ENCODE measurements at regions not wholly inside any gene's neighbourhood (a gene's known extent, or its start where the extent isn't known, plus 50 kb on each side); places are given as distances from the start of the nearest gene placed in this dataset.

DNA sequence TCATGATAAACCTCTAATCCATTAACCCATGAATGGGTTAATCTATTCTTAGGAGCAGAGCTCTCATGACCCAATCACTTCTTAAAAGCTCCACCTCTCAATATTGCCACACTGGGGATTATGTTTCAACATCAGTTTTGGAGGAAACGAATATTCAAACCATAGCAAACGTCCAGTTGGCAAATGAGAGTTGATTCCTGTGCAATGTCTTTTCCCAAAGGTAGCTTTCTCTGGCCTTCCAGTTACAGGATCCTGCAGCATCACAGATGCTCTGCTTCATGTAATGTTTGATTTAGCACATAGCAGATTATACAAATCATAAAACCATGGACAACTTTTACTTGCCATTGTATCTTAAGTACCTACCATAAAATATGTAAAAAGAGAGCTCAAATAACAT lies 481.0 kb downstream of the TNS1 start:
- ATAC-seq, result no peak
- no peak for DNase-seq

DNA sequence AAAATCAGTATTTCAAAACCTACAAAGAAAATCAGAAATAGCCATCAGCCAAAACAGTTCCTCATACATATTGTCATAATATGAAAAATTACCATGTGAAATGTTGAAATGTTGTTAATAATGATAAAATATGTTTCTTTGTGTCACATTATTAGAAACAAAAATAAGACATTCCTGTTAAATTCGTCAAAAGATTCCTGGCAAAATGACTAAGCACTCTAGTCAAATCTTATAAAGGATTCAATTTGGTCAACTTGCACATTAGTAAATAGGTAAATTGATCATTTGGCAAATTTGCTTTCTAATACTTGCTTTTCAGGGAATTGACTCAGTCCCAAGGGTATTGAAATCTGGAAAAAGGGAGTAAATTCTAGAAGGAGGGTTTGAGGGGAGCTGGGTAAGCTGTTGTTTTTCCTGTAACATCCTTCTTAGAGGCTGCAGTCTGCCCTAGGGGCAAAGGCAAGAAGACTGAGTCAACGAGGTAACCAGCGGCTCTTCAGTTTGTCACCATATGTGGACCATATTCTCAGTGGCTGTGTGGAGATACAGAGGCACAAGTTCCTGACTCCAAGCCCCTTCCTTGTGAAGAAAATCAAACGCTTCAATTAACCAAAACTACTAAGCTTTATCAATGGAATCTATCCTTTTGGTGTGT lies 482.3 kb downstream of the TNS1 start:
- no peak for DNase-seq
- no peak for ATAC-seq

DNA sequence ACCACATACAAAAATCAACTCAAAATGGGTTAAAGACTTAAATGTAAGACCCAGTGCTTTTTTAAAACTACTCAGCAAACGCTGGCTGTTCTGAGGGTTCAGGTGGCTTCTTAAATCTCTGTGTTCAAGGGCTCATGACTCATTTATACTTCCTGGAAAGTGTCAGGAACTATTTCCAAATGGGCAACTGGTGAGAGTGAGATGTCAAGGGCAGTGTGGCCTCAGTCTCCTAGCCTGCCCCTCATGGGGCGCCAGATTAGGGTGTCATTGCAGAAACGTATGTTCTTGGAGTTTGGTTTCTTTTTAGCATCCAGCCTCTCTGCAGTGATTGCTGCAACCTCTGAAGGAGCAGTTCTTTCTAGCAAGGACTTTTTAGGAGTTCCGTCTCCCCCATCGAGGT lies 485.4 kb downstream of the TNS1 start:
- DNase-seq, result no peak
- ATAC-seq, result no peak

DNA sequence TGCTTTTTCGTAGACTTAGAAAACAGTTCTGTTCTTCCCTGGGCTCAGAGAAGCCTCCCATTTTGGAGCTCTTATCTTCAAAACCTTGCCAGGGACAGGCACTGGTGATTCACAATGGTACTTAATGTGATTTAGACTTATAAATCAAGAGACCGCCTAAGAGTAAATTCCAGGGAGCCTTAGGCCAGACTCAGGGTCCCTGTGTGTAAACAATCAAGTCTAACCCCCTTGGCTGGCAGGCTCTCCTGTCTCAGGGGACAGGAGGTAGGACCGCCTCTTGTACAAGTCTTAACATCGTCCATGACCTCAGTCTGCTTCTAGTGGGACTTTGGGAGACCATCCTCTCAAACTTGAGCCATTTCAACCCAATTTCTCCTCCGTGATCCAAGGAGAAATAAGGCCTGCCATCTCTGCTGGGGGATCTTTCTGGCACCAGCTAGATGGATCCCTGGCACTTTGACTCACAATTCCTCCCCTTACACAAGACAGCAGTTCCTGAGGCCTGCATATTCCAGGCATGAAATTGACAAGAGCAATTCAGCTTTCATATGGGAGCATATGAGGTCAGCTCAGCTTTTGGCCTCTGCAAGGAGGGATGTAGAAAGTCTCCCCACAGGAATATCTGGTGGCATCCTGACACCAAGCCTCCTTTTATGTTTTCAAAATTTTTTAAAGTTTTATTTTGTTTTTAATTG lies 487.0 kb downstream of the TNS1 start:
- ATAC-seq (no peak), DNase-seq (no peak)

DNA sequence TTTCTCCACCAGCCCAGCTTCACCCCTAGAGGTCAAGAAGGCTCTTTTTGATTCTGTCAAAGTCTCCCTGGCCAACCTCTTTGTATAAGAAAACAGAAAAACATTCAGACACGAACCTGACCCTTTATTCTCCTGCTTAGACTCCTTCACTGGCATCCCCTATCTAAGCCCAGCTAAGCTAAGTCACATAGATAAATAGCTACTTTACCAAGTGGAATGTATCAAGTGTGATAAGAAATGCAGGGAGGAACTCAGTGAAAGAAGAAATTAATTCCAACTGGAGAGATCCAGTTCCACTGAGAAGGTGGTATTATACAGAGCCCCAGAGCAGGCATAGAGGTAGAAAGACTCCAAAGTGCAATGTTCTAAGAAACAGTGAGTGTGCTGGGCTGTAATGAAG lies 489.5 kb downstream of the TNS1 start:
- ATAC-seq, result no peak
- no peak for DNase-seq

DNA sequence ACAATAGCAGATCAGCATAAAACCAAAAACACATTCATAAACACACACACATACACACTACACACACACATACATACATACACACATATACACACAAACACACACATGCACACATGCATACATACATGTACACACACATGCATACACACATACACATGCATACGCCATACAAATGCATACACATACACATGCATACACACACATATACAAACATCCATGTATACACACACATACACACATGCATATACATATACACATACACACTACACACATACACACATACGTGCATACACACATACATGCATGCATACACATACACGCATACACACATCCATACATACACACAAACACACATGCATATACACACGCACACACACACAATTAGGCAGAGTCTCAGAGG lies 490.1 kb downstream of the TNS1 start:
- DNase-seq (no peak), ATAC-seq (no peak)

DNA sequence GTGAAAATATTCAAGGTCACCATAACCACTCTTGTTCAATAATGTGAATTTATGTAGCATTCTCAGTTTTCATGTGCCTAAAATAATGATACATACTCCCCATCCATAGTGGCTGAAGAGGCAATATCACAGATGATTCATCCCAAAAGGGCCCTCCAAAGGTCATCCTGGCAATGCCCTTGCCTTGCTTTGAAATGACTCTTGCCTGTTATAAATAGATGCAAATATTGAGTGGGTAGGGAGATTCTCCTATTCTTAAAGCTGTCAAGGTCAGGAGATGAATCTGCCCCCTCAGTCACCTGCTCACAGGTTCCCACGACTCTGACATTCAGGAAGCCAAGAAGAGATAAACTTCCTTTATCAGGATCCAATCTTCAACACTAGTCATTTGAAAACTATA lies 490.5 kb downstream of the TNS1 start:
- ATAC-seq (peak; percentile 49), DNase-seq (no peak)

DNA sequence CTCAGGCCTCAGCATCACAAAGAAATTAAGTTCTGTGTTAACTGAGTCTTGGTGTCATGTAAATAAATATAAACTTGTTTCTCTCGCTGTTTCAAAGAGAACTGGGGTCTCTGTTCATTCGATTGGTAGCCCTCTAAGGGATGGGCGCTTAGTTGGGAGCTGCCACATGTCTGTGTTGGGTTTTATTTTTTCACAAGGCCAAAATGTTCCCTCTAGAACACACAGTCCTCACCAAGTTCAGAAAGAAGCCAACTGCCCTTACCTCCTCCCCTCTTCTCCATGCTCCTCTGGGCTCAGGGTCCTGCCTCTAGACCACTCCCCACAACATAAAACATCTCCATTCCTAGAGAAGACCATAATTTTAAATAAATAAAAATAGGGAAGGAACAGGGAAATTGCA lies 490.9 kb downstream of the TNS1 start:
- ATAC-seq, result no peak
- DNase-seq, result no peak

DNA sequence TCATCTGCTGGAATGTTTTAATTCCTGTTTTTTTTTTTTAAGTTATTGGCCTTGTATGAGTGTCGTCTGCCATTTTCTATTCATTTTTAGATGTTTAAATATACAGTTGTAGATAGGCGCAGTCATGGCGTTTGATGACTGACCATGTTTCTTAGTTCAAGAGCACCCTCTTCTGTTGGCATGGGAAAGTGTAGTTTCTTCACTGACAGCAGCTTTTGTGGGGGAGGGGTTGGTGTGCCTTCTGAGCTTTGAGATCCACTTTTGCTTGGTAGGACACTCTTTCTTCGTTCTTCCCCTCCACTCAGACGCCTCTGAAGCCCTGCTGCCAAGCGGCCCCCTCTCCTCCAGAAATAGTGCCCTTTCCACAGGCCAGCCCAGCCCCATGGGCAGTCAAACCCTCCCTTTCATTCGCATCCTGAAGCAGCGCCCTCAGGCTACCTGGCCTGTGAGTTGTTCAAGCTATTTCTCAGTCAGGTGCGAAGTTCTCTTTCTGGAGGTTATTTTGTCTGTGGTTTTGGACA lies 492.0 kb downstream of the TNS1 start:
- DNase-seq (peak; percentile 51), ATAC-seq (peak; percentile 49)

DNA sequence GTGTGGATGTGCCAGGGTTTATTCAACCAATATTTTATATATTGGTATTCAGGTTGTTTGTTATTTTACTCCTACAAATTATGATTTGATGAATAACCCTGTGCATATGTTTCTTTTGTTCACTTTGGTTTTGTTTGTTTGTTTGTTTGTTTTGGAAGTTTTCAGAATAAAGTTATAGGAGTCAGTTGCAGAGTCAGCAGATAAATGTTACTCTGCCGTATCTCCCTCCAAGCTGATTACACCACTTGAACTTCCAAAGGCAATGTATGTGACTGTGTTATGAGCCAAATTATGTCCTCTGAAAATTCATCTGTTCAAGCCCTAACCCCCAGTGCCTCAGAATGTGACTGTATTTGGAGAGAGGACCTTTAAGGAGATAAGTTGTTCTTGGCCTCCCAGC lies 497.5 kb downstream of the TNS1 start:
- DNase-seq, result no peak
- no peak for ATAC-seq

DNA sequence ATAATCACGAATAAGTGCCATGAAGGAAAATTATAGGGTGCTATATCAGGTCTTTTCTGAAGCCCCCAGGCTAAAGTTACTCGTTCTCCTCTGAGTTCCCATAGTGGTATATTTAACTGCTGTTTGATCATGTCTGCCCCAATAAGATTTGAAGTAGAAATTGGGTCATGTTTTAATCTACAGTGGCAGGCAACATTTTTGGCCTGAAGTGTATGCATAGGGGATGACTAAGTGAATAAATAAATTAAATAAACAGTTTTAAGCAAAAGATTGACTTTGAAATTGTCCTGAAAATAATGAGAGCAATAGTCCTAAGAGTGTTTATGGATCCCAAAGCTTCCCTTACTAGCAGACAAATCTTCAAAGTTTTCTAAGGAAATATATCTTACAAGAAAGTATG lies 500.9 kb downstream of the TNS1 start:
- DNase-seq, result no peak
- no peak for ATAC-seq

DNA sequence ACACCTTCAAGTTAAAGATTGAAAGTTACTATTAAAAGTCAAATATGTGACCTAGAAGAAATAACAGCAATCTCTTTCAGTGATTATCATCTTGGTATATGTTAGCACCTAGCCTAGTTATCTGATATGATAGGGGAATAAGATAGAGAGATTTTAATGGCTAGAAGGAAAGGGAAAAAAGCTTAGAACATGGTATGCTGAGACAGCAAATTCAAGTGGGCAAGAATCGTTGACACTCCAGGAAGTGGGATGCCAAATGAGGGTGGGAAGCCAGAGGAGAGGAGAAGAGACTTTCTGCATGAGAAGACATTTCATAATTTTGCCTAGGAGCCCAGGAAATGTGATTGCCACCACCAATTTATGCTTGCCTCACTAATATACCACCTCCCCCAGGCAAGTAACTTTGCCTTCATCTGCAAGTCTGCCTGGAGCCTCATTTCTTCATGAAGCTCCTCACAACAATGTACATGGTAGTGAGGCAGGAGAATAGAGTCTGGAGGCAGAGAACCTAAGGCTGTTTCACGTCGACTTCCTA lies 504.9 kb downstream of the TNS1 start:
- ATAC-seq, result no peak
- no peak for DNase-seq

DNA sequence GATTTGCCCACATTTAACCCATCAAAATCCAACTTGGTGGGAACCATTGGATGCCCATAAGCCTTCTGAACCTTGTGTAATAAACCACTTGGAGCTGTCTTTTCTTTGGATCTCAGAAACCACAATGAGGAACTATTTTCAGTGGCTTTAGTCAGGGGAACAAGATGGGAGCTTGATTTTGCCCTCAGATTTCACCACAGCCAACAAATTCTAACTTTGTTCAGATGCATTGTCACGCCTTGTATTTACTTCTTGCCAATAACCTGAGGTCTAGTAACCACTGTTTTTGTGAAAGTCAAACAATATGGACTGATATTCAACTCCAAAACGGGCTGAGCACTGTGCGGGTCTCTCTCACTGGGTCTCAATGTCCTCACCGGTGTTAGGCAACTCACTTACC lies 508.2 kb downstream of the TNS1 start:
- ATAC-seq, result no peak
- no peak for DNase-seq

DNA sequence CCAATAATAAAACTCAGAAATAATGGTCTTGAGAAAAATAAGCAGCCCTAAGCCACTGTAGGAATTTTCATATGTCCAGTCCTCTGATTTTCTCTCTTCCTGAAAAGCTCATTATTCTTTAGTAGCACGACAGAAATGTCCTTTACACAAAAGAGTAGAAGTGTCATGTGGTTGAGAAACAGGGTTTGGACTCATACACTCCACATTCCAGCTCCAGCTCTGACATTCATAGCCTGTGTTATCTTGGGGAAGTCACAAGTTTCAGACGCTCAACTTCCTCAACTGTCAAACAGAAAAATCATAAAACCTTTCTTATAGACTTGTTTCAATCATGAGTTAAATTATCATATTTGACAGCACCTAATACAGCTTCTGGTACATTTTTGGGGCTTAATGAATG lies 511.5 kb downstream of the TNS1 start:
- DNase-seq, result no peak
- ATAC-seq, result no peak

DNA sequence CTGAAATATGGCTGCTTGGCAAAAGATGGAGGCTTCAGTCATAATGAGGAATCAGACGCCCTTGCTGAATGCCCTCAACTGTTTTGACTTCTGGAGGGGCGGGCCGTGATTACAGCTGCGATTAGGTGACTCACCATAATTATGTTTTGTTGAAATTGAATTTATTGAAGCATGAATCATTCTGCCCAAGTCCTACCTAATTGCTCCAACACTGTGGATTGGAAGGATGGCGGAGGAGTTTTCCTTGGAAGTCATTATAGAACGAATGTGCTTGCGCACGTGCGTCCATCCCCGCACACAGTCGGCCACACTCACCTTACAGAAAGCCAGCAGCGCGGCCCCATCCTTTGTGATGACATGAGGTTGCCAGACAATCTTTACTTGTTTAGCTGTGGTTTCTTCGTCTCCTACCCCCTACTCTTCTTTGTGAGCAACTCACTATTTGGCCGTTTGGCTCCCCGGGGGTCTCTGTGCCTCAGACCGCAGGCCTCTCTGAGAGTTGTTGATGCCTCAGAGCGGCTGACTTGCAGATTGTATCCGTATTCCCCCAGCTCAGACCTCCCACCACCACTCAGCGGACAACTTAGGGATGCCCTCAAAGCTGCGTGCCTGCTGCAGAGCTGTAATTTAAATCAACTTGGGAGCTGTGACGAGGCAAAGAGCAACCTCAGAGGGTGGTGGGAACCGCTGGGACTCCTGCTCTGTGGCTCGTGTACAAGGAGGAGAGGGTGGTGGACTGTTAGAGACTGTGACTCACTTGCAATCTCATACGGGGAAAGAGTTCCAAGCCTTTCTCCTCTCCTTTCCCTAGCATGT lies 513.4 kb downstream of the TNS1 start:
- DNase-seq, result no peak
- no peak for ATAC-seq

DNA sequence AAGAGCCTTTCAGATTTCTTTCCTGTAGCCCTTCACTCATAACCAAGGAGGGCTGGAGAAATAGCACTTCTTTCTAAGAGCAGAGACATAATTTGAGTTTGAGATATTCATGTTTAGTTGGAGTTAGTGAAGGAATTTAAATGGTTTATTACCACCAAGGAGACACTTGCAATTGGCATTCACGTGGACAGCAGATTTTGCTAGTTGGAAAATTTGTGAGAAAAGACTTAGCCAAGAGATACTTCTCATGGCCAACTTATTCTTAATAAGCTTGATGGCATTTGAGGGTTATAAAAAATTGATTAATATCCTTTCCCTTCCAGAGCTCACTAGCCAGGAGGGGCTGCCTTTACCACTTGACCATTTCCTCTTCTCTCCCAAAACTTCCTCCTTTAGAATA lies 518.7 kb downstream of the TNS1 start:
- ATAC-seq (no peak), DNase-seq (no peak)

DNA sequence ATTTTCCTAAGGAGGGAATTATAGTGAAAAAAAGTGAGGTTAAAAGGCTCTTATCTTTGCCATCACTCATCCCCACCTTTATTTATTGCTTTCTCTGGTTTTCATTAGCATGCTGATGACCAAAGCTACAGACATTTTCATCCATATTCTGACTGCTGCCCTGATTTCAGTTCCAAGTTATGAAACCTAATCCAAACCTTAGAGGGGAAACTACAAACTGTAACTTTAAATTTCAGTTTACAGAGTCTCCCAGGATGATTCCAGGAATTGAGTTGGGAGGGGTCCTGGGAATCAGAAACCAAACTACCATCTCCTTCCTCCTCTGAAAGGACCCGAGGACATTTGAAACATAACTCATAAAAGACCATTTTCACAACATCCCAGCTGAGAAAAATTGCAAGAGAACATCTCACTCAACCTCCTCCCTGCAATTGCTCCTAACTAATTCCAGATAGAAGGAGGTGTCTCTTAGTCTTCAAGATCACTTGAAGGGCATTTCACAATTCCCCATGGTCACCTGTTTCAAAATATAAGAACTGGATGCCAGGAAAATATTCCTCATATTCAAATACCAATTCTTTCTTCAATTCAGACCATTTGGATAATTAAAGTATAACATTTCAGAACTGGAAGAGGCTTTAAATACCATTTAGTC lies 520.6 kb downstream of the TNS1 start:
- ATAC-seq (no peak), DNase-seq (no peak)

DNA sequence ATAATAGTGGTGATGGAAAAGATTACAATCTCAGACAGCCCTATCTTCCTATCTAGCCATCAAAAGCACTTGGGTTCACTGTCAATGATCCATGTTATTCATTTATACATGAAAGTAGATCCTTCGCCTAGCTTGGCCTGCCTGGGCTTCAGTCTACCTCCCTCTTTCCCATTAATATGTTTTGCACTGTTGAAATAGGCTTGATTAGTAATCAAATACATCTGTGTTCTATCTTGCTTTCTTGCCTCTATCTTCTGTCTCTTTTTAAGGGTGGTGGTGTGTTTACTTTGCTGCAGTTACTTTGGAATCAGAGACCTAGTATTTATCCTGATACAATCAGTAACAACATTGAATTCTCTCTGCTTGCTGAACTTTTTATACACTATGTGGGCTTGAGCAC lies 521.2 kb downstream of the TNS1 start:
- DNase-seq, result no peak
- no peak for ATAC-seq

DNA sequence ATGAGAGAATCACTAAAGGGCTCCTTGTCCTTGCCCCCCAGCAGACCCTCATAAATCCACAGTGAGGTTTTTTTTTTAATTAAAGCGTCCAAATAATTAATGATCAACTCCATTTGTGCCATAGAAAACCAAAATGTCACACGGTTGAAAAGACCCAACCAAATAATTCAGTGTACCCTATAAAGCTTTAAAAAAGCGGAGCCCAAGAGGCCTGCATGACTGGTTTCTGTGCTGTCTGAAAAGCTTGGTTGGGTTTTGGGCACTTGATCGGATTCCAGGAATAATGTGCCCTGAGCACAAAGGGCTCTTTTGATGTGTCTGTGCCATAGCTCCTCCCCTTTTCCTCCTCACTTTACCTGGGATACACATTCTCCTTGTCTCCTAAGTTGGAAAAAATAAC lies 523.2 kb downstream of the TNS1 start:
- ATAC-seq (no peak), DNase-seq (no peak)

DNA sequence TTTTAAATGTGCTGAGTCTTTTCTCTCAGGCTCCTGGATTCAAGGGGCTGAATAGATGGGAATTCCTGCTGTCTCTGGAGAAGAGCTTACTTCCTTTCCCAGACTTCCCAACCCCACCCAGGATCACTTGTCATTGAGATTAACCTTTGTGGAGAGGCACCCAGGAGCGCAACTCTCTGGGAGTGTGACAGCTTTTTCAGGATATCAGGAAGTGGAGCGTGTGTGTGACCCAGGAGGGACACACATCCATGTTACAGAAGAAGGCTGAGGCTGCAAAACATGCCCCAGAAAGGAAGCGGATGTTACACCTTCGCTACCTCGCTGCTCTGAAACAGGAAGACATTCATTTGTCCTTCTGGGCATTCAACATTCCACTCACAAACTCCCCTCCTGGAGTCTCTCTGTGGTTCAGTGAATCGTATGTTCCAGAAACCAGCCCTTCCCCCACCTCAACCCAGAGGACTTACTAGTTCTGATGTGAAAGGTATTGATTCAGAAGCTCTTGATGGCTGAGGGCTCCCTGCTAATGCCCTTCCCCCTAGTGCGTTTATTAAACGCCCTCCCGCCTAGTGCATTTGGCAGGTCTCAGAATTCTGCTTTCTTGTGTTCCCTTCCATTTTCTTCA lies 523.9 kb downstream of the TNS1 start:
- DNase-seq (no peak), ATAC-seq (no peak)

DNA sequence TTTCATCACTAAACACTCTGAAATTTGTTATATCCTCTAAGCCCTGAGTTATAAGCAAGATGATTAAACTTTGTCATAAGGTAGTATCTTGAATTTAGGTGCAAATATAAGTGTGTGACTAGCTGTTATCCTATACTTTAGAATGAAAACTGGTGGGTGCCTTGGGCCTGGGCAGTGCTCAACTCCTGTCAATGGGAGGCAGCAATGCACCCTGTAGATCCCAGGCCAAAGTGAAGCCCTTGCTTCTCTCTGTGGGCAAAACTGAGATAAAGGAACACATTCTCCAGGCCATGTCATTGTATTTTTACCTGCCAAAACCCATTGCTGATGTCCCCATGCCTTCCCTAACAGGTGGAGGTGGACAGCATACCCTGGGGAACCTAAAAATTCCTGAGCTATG lies 525.2 kb downstream of the TNS1 start:
- DNase-seq (no peak), ATAC-seq (no peak)

DNA sequence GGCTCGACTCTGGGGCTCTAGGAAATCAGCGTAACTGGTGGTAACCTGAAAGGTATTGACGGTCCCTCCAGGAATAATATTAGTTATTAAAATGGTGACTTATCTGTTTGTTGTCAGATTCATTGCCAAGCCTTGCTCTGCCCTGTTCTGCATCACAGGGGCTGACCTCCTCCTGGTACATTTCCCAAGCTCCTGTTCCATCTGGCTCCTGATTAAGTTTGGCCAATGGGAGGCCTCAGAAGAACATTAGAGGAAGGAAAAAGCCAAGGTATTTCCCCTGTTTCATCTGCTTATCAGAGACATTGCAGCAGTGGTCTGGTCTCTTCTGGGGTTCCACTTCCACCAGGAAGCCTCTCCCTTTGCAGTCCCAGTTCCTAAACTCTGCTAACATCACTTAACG lies 527.0 kb downstream of the TNS1 start:
- ATAC-seq (no peak), DNase-seq (no peak)
